SKM-1 treated with dmso at 0.1 percent for 144 hours (cell line): ENCODE measurements at regions not wholly inside any gene's neighbourhood (a gene's known extent, or its start where the extent isn't known, plus 50 kb on each side); places are given as distances from the start of the nearest gene placed in this dataset.
"Not testable (repeated sequence)": the region's sequence is repeated elsewhere in the genome, so short reads cannot be mapped to it uniquely, and the experiment has no call there.

Experiments used
- DNase-seq: peaks from one replicate; lab custom pipeline; 2025; ENCODE audit not compliant: unreplicated experiment; lab: John Stamatoyannopoulos, UW

GRCh38 chr21:18810136-18810535, 406.6 kb upstream of the TMPRSS15 start:
- DNase-seq: no peak

- DNase-seq: peak; percentile 73
Observed at GRCh38 chr21:18812308-18812707, 408.7 kb upstream of the TMPRSS15 start.

GRCh38 chr21:18819507-18819906, 415.9 kb upstream of the TMPRSS15 start:
- no peak for DNase-seq

GRCh38 chr21:18826562-18826961, 423.0 kb upstream of the TMPRSS15 start:
- DNase-seq: no peak

GRCh38 chr21:18831942-18832676, 428.5 kb upstream of the TMPRSS15 start:
- no peak for DNase-seq

GRCh38 chr21:18832950-18833349, 429.4 kb upstream of the TMPRSS15 start:
- DNase-seq: no peak

- not testable (repeated sequence) for DNase-seq
Observed at GRCh38 chr21:18834121-18834520, 430.5 kb upstream of the TMPRSS15 start.

GRCh38 chr21:18840239-18840638, 436.7 kb upstream of the TMPRSS15 start:
- DNase-seq: peak; percentile 17

- not testable (repeated sequence) for DNase-seq
Observed at GRCh38 chr21:18857606-18858005, 454.0 kb upstream of the TMPRSS15 start.

- no peak for DNase-seq
Observed at GRCh38 chr21:18869104-18869503, 465.5 kb upstream of the TMPRSS15 start.

GRCh38 chr21:18877917-18878316, 474.3 kb upstream of the TMPRSS15 start:
- no peak for DNase-seq

- no peak for DNase-seq
Observed at GRCh38 chr21:18887922-18888602, 484.5 kb upstream of the TMPRSS15 start.

- no peak for DNase-seq
Observed at GRCh38 chr21:18893406-18893805, 489.8 kb upstream of the TMPRSS15 start.

- no peak for DNase-seq
Observed at GRCh38 chr21:18894387-18894786, 490.8 kb upstream of the TMPRSS15 start.

GRCh38 chr21:18899261-18899660, 495.7 kb upstream of the TMPRSS15 start:
- DNase-seq: no peak

- no peak for DNase-seq
Observed at GRCh38 chr21:18902660-18903059, 499.1 kb upstream of the TMPRSS15 start.

- no peak for DNase-seq
Observed at GRCh38 chr21:18907076-18907475, 503.5 kb upstream of the TMPRSS15 start.

- no peak for DNase-seq
Observed at GRCh38 chr21:18908641-18909040, 505.1 kb upstream of the TMPRSS15 start.

GRCh38 chr21:18913914-18914313, 510.3 kb upstream of the TMPRSS15 start:
- no peak for DNase-seq

GRCh38 chr21:18914570-18914969, 511.0 kb upstream of the TMPRSS15 start:
- DNase-seq: no peak

- no peak for DNase-seq
Observed at GRCh38 chr21:18917622-18918021, 514.0 kb upstream of the TMPRSS15 start.

- no peak for DNase-seq
Observed at GRCh38 chr21:18931237-18931636, 527.7 kb upstream of the TMPRSS15 start.

- DNase-seq: no peak
Observed at GRCh38 chr21:18937337-18937736, 533.8 kb upstream of the TMPRSS15 start.
